SHP77 treated with DMSO at 0.1 percent for 48 hours (cell line): ENCODE measurements at regions not wholly inside any gene's neighbourhood (a gene's known extent, or its start where the extent isn't known, plus 50 kb on each side); places are given as distances from the start of the nearest gene placed in this dataset.

Experiments
- DNase-seq: peaks from one replicate; lab custom pipeline; 2025; lab: John Stamatoyannopoulos, UW

DNA sequence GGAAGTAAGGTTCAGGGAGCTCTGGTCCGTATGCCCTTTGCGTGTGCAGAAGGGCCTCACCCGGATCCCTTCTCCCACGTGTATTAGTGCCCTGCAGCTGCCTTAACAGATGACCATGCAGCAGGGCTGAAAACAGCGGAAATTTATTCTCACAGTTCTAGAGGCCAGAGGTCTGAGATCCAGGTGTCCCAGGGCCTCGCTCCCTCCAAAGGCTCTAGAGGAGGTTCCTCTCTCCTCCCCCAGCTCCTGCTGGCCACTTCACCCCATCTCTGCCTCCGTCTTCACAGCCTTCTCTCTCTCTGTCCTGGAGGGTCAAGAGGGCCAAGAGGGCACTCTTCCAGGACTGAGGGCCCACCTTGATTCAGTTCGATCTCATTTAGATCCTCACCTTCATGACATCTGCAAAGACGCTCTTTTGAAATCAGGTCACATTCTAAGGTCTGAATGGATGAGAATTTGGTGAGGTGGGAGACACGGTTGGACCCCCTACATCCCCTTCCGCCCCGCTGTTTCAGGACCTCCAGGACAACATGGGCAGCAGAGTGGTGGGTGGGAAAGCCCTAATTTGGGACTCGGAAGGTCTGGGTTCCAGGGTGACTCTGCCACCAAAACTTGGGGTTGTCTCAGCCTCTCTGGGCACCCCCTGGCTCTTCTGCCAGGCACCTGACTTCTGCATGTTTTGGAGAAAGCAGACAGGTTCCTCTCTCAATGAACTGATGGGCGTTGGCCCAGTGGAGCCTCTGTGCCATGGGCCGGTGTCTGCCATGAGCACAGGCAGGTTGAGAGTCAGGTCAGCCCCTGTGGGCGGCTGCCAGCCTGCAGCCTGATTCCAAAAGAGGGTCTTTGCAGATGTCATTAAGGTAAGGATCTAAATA, 361.2 kb downstream of the SEC14L1 start:
- DNase-seq, result no peak

DNA sequence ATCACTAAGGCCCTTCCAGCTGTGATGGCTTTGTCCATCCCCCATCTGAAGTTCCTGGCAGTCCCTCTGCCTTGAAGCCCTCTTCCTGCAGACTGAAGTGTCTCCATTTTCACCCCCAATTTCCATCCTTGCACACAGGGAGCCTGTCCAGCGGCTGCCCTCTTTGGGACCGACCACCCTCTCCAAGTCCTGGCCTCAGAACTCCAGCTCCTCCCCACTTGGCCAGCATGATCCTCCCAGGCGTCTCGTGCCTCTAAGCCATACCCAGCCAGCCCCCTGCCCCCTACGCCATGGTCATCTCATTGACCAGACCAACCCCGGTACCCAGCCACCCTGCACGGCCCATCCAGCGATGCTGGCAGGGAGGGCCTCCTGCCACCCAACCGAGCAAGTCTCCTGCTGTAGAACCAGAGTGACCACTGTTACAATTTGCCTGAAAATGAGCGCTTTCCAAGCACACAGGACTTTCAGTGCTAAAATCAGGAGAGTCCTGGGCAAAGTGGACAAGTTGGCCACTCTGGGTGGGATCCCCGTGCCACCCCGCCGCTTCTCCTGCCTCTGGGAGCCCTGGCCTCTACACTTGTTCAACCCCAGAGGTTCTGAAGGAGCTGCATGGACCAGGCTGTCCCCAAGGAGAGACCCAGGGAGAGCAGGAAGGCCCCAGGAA, 362.0 kb downstream of the SEC14L1 start:
- no peak for DNase-seq

DNA sequence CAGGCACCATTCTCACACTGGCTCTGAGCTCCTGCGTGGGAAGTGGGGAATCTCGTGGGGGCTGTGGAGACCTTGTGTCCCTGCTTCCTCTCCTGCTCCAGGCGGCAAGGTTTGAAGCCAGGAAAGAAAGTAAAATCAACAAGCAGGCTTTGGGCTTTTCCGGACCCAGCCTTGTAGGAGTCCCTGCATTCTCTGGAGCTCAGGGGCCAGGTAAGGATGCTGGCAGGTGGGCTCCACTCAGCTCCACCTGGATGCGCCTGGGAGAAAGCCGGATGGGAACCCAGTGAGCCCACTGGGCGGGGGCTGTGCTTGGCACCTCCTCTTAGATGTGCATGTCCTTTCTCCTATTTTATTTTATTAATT, 362.5 kb downstream of the SEC14L1 start:
- DNase-seq, result no peak

- no peak for DNase-seq
Observed at GRCh38 chr17:77503916-77504651, 363.3 kb downstream of the SEC14L1 start.

DNA sequence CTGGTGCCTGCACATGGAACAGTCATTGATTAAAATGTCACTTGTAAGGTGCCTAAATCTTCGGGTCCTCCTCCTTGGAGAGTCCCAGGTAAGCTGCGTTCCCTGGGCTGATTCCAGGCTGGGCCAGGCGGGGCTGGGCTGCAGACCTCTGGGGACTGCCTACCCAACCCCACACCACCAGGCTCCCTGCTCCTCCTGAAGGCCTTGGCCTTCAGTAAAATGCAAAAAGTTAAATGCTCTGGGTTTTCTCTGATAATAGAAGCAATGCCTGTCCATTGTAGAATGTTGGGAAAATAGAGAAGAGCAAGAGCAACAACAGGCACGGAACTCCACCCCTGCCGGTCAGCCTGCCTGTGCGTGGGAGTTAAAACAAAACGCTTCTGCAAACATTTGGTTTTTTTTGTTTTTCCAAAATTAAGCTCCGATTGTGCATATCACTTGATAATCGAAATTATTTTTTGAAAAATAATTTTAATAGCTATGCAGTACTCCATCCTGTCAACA, 363.9 kb downstream of the SEC14L1 start:
- DNase-seq, result no peak

GRCh38 chr17:77505181-77505639, 364.4 kb downstream of the SEC14L1 start:
- DNase-seq, result no peak

GRCh38 chr17:77506371-77506991, 365.7 kb downstream of the SEC14L1 start:
- no peak for DNase-seq

GRCh38 chr17:77507111-77507885, 366.5 kb downstream of the SEC14L1 start:
- DNase-seq, result no peak

DNA sequence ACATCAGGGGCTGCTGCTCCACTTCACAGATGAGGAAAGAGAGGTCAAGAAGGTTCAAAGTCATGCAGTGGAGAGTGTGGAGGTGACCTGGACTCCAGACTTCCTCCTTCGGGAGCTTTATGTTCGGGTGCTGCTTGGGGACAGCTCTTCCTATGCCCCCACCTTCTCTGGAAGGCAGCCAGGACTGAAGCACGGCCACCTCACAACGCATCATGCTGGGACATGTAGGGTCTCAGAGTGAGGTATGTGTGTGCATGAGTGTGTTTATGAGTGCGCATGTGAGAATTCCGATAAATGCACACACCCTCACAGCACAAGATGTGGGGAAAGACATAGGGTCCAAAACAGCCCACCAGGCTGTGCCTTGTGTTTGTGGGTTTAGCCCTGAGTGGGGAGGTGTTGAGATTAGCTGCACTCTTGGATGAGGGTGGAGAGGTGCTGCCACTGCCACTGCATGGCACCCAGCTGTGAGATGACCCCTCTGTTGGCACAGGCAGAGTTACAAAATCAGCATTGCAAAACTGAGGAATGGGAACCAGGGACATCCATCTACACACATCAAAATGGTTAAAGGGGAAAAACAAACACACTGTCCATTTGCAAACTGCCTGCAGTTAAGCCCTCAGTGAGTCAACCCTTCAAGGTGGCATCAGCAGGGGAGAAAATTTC, 367.4 kb downstream of the SEC14L1 start:
- DNase-seq, result no peak

GRCh38 chr17:77509089-77509488, 368.3 kb downstream of the SEC14L1 start:
- no peak for DNase-seq

DNA sequence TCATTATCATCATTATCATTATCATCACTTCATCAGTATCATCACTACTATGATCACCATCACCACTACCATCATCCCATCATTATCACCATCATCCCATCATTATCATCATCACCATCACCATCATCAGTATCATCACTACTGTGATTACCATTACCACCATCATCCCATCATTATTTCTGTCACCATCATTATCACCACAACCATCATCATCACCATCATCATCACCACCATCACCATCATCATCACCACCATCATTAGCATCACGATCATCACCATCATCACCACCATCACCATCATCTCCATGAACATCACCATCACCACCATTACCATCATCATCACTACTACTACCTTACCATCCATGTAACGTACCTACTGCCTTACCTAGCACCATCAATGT, 368.8 kb downstream of the SEC14L1 start:
- no peak for DNase-seq

GRCh38 chr17:77510133-77510796, 369.5 kb downstream of the SEC14L1 start:
- no peak for DNase-seq

GRCh38 chr17:77511514-77512061, 370.8 kb downstream of the SEC14L1 start:
- no peak for DNase-seq

GRCh38 chr17:77512062-77512946, 371.5 kb downstream of the SEC14L1 start:
- no peak for DNase-seq

- DNase-seq, result no peak
Observed at GRCh38 chr17:77513045-77513444, 372.3 kb downstream of the SEC14L1 start.

DNA sequence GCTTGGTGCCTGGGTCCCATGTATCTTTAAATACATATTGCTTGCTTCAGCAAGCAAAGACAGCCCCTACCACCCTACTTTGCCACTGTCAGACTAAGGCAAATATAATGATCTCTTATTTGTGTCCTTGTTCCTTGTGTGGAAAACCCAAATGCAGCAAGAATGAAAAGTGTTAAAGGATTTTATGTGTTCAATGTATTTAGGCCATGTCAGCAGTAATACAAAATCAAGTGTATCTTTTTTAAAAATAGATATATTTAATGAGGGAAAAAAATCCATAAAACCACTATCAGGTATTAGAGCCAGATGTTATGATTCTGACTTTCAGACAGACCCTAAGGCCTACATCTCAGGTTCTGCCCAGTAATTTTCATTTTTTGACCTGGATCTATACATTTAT, 374.5 kb downstream of the SEC14L1 start:
- DNase-seq, result no peak

GRCh38 chr17:77516902-77517301, 376.1 kb downstream of the SEC14L1 start:
- DNase-seq, result no peak

DNA sequence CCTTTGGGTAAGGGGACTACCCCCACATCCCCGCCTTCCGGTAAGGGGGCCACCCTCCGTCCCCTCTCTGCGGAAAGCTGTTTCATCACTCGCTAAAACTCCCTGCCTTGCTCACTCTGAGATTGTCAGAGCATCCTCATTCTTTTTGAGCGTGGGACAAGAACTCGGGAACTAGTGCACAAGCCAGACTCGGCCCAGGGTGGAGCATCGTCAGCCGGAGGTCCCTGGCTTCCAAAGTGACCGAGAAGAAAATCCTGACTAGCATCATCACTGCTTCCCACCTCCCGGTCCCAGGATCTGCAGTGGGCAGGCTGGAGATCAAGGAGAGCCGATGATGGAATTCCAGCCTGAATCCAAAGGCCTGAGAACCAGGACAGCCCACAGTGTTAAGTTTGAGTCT, 380.3 kb downstream of the SEC14L1 start:
- DNase-seq, result no peak

- no peak for DNase-seq
Observed at GRCh38 chr17:77523540-77523939, 382.8 kb downstream of the SEC14L1 start.
